Mesothelial cell of epicardium (in vitro differentiated cells): ENCODE measurements at regions not wholly inside any gene's neighbourhood (a gene's known extent, or its start where the extent isn't known, plus 50 kb on each side); places are given as distances from the start of the nearest gene placed in this dataset.

Source experiments
- DNase-seq, 2 experiments: peaks; one replicate each; pipeline ENCODE4 v3.0.0; 2021; ENCODE audit warnings: low spot score in 2 of 2; ENCODE audit not compliant: unreplicated experiment in 2 of 2
- H3K27ac Mint-ChIP-seq: 2 replicates; pipeline ENCODE4 v1.8.0; 2021; ENCODE audit warnings: mixed read lengths
- H3K27me3 Mint-ChIP-seq: 2 replicates; pipeline ENCODE4 v1.8.0; 2021; ENCODE audit warnings: low read depth, mixed read lengths
- H3K36me3 Mint-ChIP-seq: 2 replicates; pipeline ENCODE4 v1.8.0; 2021; ENCODE audit warnings: mixed read lengths
- H3K4me1 Mint-ChIP-seq: 2 replicates; pipeline ENCODE4 v1.8.0; 2021; ENCODE audit warnings: mixed read lengths
- H3K4me3 Mint-ChIP-seq: 2 replicates; pipeline ENCODE4 v1.8.0; 2021; ENCODE audit warnings: mild to moderate bottlenecking, moderate library complexity, mixed read lengths
- H3K9me3 Mint-ChIP-seq: 2 replicates; pipeline ENCODE4 v1.8.0; 2021; ENCODE audit warnings: mixed read lengths
- TF ChIP-seq, protein P1 (sequence below): fragments of 200-600 bp; sonication (generic); IDR thresholded peaks from one replicate; pipeline ENCODE4 v1.5.0; 2021; ENCODE audit warnings: antibody characterized with exemption; ENCODE audit not compliant: unreplicated experiment

- TF ChIP-seq, protein P1, sequence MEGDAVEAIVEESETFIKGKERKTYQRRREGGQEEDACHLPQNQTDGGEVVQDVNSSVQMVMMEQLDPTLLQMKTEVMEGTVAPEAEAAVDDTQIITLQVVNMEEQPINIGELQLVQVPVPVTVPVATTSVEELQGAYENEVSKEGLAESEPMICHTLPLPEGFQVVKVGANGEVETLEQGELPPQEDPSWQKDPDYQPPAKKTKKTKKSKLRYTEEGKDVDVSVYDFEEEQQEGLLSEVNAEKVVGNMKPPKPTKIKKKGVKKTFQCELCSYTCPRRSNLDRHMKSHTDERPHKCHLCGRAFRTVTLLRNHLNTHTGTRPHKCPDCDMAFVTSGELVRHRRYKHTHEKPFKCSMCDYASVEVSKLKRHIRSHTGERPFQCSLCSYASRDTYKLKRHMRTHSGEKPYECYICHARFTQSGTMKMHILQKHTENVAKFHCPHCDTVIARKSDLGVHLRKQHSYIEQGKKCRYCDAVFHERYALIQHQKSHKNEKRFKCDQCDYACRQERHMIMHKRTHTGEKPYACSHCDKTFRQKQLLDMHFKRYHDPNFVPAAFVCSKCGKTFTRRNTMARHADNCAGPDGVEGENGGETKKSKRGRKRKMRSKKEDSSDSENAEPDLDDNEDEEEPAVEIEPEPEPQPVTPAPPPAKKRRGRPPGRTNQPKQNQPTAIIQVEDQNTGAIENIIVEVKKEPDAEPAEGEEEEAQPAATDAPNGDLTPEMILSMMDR: no peak
- Mint-ChIP-seq H3K27me3 (no peaks in the 10 kb centered on the region), H3K4me3 (no peak overlapping the region), H3K4me1 (no peaks in the 10 kb centered on the region), H3K27ac (no peak overlapping the region), H3K36me3 (no peaks in the 10 kb centered on the region), H3K9me3 (peaks cover 5% of the 10 kb centered on the region)
- no peak for DNase-seq
These were observed 898.7 kb downstream of the TMEM182 start for GRCh38 chr2:103660519-103660918.

DNA sequence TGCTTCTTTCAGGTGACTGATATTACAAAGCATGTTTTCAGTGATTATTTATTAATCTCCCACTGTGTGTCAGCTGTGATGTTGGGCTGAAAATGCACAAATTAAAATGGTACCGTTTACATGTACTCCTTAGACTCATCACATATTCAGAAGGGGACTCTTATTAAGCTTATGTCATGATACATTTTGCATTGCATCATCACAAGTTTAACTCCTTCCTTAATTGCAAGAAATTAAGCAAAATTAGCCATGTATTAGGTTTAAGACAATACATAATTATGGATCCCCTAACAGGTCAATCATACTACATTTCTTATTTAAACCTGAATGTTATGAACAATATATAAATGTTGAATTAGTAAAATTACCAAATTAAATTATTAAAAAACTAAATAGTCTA is 899.1 kb downstream of the TMEM182 start:
- Mint-ChIP-seq H3K27ac (no peak overlapping the region), H3K4me3 (no peak overlapping the region), H3K4me1 (no peaks in the 10 kb centered on the region), H3K36me3 (no peaks in the 10 kb centered on the region), H3K9me3 (peaks cover 5% of the 10 kb centered on the region), H3K27me3 (no peaks in the 10 kb centered on the region)
- DNase-seq: no peak
- TF ChIP-seq, protein P1: no peak

GRCh38 chr2:103664690-103665089 is 902.9 kb downstream of the TMEM182 start:
- Mint-ChIP-seq H3K9me3 (no peaks in the 10 kb centered on the region), H3K4me1 (no peaks in the 10 kb centered on the region), H3K4me3 (no peak overlapping the region), H3K27me3 (no peaks in the 10 kb centered on the region), H3K36me3 (no peaks in the 10 kb centered on the region), H3K27ac (no peak overlapping the region)
- TF ChIP-seq, protein P1: no peak
- no peak for DNase-seq

DNA sequence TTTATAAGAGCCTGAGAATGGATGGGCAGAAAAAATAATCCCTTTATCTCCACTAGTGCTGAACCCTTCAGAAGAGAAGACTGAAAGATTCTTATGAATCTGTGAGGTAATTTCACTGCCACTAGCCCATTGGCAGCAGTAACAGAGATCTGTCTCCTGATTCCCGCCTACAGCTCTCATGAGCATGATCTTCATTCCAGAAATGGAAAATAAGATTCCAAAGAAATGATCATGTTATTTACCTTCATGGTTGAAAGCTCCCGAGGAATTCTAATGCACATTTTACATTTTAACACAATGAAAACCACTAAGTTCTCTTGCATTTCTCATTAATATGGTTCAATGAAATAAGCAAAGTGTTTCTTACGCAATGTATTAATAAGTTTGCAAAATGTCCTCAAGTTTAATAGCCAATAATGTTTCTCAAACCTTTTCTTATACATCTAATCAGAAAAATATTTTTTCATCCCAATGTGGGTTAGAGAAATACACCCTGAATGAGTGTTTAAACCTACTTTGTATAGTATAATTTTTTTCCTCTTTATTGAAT is 905.6 kb downstream of the TMEM182 start:
- Mint-ChIP-seq H3K4me3 (no peak overlapping the region), H3K9me3 (no peaks in the 10 kb centered on the region), H3K27me3 (no peaks in the 10 kb centered on the region), H3K36me3 (no peaks in the 10 kb centered on the region), H3K4me1 (no peaks in the 10 kb centered on the region), H3K27ac (no peak overlapping the region)
- DNase-seq: no peak
- TF ChIP-seq, protein P1: no peak

DNA sequence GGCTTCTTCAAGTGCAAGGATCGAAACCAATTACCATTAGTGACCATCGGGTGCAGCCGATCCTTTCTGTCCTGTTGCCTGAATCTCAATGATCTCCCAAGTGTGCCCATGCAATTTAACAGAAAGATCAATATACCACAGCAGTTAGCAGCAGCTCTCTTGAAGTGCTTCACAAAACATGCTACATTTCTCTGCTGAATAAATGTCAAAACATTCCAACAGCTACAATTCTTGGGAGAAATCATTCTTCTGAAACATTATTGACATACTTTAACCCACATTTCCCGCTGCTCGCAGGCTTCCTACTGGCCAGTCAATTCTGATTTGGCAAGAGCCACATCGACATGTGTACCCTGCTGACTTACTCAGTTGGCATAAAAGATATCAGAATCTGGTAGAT is 907.7 kb downstream of the TMEM182 start:
- Mint-ChIP-seq H3K36me3 (no peaks in the 10 kb centered on the region), H3K9me3 (no peaks in the 10 kb centered on the region), H3K4me3 (no peak overlapping the region), H3K27me3 (no peaks in the 10 kb centered on the region), H3K27ac (no peak overlapping the region), H3K4me1 (no peaks in the 10 kb centered on the region)
- TF ChIP-seq, protein P1: no peak
- DNase-seq: no peak
